Panc1 (cell line): ENCODE measurements at regions not wholly inside any gene's neighbourhood (a gene's known extent, or its start where the extent isn't known, plus 50 kb on each side); places are given as distances from the start of the nearest gene placed in this dataset.

ENCODE experiments used
- ATAC-seq: fragments of 200-7000 bp; cut with Tn5 transposase; 2 replicates; pipeline ENCODE4 v1.9.1; 2020; ENCODE audit warnings: mild to moderate bottlenecking, moderate library complexity
- BruUV-seq: library from RNA; stranded (reverse); fragments of 400-500 nt; replicated peaks from 2 replicates; lab custom pipeline; 2021; lab: Mats Ljungman, UMichigan
- CTCF ChIA-PET: fragments of 300-600 bp; sonication (Branson Sonifier 250); formaldehyde crosslinking; loops from one replicate; lab custom pipeline; 2022; ENCODE audit warnings: antibody characterized with exemption; lab: Charles Lee
- POLR2A ChIA-PET: fragments of 300-600 bp; sonication (Branson Sonifier 250); formaldehyde crosslinking; loops from one replicate; lab custom pipeline; 2022; ENCODE audit warnings: antibody characterized with exemption; lab: Charles Lee
- DNase-seq: peaks from one replicate; pipeline ENCODE4 v3.0.0-alpha.2; 2010; ENCODE audit warnings: low read depth, low spot score
- H3K27ac ChIP-seq: 2 replicates; pipeline ENCODE4 v1.5.1; 2011; ENCODE audit warnings: mild to moderate bottlenecking, low read length, inconsistent platforms
- H3K27me3 ChIP-seq: fragments of 200-500 bp; sonication (Bioruptor generic); 2 replicates; pipeline ENCODE4 v1.6.0; 2014; ENCODE audit warnings: low read length, inconsistent platforms; ENCODE audit not compliant: control insufficient read depth, insufficient read depth
- H3K36me3 ChIP-seq: fragments of 200-500 bp; sonication (Bioruptor generic); 2 replicates; pipeline ENCODE4 v1.5.1; 2014; ENCODE audit warnings: inconsistent platforms, mild to moderate bottlenecking, low read length, moderate library complexity; ENCODE audit not compliant: control insufficient read depth, insufficient read depth
- H3K4me1 ChIP-seq: 2 replicates; pipeline ENCODE4 v1.5.1; 2011; ENCODE audit warnings: inconsistent platforms, mild to moderate bottlenecking, low read length, moderate library complexity; ENCODE audit not compliant: control insufficient read depth, insufficient read depth
- H3K4me3 ChIP-seq, 2 experiments: 2 replicates each; pipeline ENCODE4 v1.5.1; 2011 to 2012; ENCODE audit warnings: low read depth in 2 of 2, low read length in 2 of 2, mild to moderate bottlenecking in 2 of 2, inconsistent platforms in 1 of 2, moderate library complexity in 1 of 2
- H3K9me3 ChIP-seq: fragments of 200-500 bp; sonication (Bioruptor generic); 2 replicates; pipeline ENCODE4 v1.5.1; 2014; ENCODE audit warnings: low read depth, mild to moderate bottlenecking, inconsistent platforms, low read length, moderate library complexity; ENCODE audit not compliant: control insufficient read depth, insufficient read depth
- CTCF ChIP-seq: fragments of 450-650 bp; IDR thresholded peaks from 2 replicates; pipeline ENCODE4 v1.5.1; 2017; ENCODE audit warnings: mild to moderate bottlenecking
- POLR2AphosphoS5 ChIP-seq: IDR thresholded peaks from 2 replicates; pipeline ENCODE4 v1.6.1; 2012; ENCODE audit warnings: mild to moderate bottlenecking, low read depth, low read length, moderate library complexity
- REST ChIP-seq, 2 experiments: IDR thresholded peaks; 2 replicates each; pipeline ENCODE4 v1.6.1; 2011 to 2012; ENCODE audit warnings: low read depth in 2 of 2, control low read depth in 1 of 2, low read length in 1 of 2, mild to moderate bottlenecking in 1 of 2, moderate library complexity in 1 of 2; ENCODE audit not compliant: insufficient read depth in 1 of 2
- SIN3A ChIP-seq: IDR thresholded peaks from 2 replicates; pipeline ENCODE4 v1.6.1; 2012; ENCODE audit warnings: low read depth, mild to moderate bottlenecking, low read length, moderate library complexity, borderline replicate concordance; ENCODE audit not compliant: insufficient read depth
- TCF7L2 ChIP-seq: IDR thresholded peaks from 2 replicates; pipeline ENCODE4 v1.6.1; 2011; ENCODE audit warnings: mild to moderate bottlenecking, low read depth, low read length, inconsistent platforms
- in situ Hi-C: cut with HindIII; loops from 2 replicates; pipeline ENCODE4 v1.10.0; 2016; ENCODE audit warnings: low sequenced_read_pairs, low pct_unique_long_range_greater_than_20kb
- intact Hi-C: fragments of 100-400 bp; cut with micrococcal nuclease; formaldehyde crosslinking; loops from one replicate; pipeline ENCODE4 v1.10.0; 2022; ENCODE audit not compliant: unreplicated experiment

GRCh38 chr7:67535241-67535989 lies 538.8 kb downstream of the TYW1 start:
- TF ChIP-seq TCF7L2 (no peak), SIN3A (no peak), REST (IDR thresholded peaks at IDR 0.05; ENCODE audit: insufficient read depth in 1 of 2, low read depth in 2 of 2, low read length in 1 of 2) (no peak), CTCF (no peak), POLR2AphosphoS5 (no peak)
- Histone ChIP-seq H3K4me1 (no peaks in the 10 kb centered on the region), H3K27ac (no peak overlapping the region), H3K4me3 (no peak overlapping the region), H3K9me3 (no peaks in the 10 kb centered on the region), H3K27me3 (no peaks in the 10 kb centered on the region), H3K36me3 (no peaks in the 10 kb centered on the region)
- intact Hi-C loops: no loop called here
- no TSS peak for BruUV-seq
- in situ Hi-C loops: no loop called here
- DNase-seq (no peak), ATAC-seq (no peak)
- ChIA-PET CTCF (no interaction called here), POLR2A (no interaction called here)

- Histone ChIP-seq H3K4me3 (no peak overlapping the region), H3K27me3 (no peaks in the 10 kb centered on the region), H3K4me1 (no peaks in the 10 kb centered on the region), H3K27ac (no peak overlapping the region), H3K36me3 (no peaks in the 10 kb centered on the region), H3K9me3 (no peaks in the 10 kb centered on the region)
- no TSS peak for BruUV-seq
- DNase-seq (no peak), ATAC-seq (no peak)
- POLR2A ChIA-PET: no interaction called here
- in situ Hi-C loops: no loop called here
- CTCF ChIA-PET: no interaction called here
- TF ChIP-seq TCF7L2 (no peak), SIN3A (no peak), CTCF (no peak), POLR2AphosphoS5 (no peak), REST (IDR thresholded peaks at IDR 0.05; ENCODE audit: insufficient read depth in 1 of 2, low read depth in 2 of 2, low read length in 1 of 2) (no peak)
- intact Hi-C loops: no loop called here
These were observed 546.3 kb downstream of the TYW1 start for GRCh38 chr7:67542916-67543315.
